Dendritic cell treated with granulocyte-macrophage colony-stimulating factor and Interleukin-4, amounts not matched to agents 40 ng/mL and 50 ng/mL, for 4 days (primary cell): ENCODE measurements at regions not wholly inside any gene's neighbourhood (a gene's known extent, or its start where the extent isn't known, plus 50 kb on each side); places are given as distances from the start of the nearest gene placed in this dataset.
"Not testable (repeated sequence)": the region's sequence is repeated elsewhere in the genome, so short reads cannot be mapped to it uniquely, and the experiment has no call there.

Experiments
- H3K27ac Mint-ChIP-seq: one replicate; pipeline ENCODE4 v1.8.0; 2022; ENCODE audit warnings: mild to moderate bottlenecking, mixed read lengths
- H3K27me3 Mint-ChIP-seq: one replicate; pipeline ENCODE4 v1.8.0; 2022; ENCODE audit warnings: mild to moderate bottlenecking, mixed read lengths
- H3K36me3 Mint-ChIP-seq: one replicate; pipeline ENCODE4 v1.8.0; 2022; ENCODE audit warnings: low read depth, mixed read lengths
- H3K4me1 Mint-ChIP-seq: one replicate; pipeline ENCODE4 v1.8.0; 2022; ENCODE audit warnings: low read depth, mixed read lengths
- H3K4me3 Mint-ChIP-seq: one replicate; pipeline ENCODE4 v1.8.0; 2022; ENCODE audit warnings: mild to moderate bottlenecking, moderate library complexity, mixed read lengths
- H3K9me3 Mint-ChIP-seq: one replicate; pipeline ENCODE4 v1.8.0; 2022; ENCODE audit warnings: mixed read lengths
- intact Hi-C: fragments of 100-400 bp; cut with micrococcal nuclease; formaldehyde crosslinking; loops from one replicate; pipeline ENCODE4 v1.15.0; 2022

DNA sequence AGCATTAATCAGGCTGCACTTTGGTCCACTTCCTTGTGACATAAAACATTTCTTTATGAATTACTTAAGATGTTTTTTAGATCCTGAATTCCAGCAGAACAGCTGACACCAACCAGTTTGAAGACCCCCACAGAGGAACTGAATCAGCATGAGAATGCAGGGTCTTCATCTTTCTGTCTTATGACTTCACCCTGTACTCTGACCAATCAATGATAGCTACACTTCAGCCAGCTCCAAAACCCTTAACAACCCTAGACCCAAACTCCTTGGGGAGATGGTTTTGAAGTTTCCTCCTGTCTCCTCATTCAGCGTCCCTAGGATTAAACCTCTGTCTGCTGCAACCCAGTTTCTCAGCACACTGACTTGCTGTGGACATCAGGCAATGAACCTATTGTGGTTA is 175.0 kb downstream of the CTH start:
- Mint-ChIP-seq H3K4me1 (no peaks in the 10 kb centered on the region), H3K27ac (no peak overlapping the region), H3K9me3 (peaks cover 19% of the 10 kb centered on the region), H3K4me3 (no peak overlapping the region), H3K27me3 (peaks cover 2% of the 10 kb centered on the region), H3K36me3 (no peaks in the 10 kb centered on the region)
- intact Hi-C loops: no loop called here

DNA sequence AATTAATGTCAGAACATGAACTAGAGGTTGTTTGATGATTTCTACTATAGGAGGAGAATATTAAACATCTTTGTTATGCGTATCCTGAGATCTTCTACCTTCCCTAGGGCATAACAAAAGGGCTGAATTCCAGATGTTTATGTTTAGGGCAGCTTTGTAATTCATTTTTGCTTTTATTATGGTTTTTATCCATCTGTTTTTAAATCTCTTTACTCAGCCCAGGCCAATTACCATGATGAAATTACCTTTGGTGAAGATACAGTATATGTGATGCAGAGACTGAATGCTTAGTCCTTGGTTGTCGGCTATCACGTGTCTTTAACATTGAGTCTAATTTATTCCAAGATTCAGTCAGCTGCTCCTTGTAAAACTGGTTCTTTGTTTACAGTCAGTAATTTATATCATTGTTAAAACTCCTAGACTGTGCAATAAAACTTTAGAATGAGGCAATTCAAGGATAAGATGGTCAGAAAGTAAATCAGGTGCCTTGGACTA is 176.9 kb downstream of the CTH start:
- no peaks in the 10 kb centered on the region for H3K36me3 Mint-ChIP-seq
- H3K4me1 Mint-ChIP-seq: no peaks in the 10 kb centered on the region
- H3K27me3 Mint-ChIP-seq: peaks cover 2% of the 10 kb centered on the region
- intact Hi-C loops: no loop called here
- no peak overlapping the region for H3K27ac Mint-ChIP-seq
- H3K4me3 Mint-ChIP-seq: no peak overlapping the region
- peaks cover 19% of the 10 kb centered on the region for H3K9me3 Mint-ChIP-seq

DNA sequence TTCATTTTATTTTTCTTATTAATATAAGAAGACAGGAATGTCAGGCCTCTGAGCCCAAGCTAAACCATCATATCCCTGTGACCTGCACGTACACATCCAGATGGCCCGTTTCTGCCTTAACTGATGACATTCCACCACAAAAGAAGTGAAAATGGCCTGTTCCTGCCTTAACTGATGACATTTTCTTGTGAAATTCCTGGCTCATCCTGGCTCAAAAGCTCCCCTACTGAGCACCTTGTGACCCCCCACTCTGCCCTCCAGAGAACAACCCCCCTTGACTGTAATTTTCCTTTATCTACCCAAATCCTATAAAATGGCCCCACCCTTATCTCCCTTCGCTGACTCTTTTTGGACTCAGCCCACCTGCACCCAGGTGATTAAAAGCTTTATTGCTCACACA is 182.5 kb downstream of the CTH start:
- H3K4me3 Mint-ChIP-seq, H3K36me3 Mint-ChIP-seq, H3K27me3 Mint-ChIP-seq, intact Hi-C loops, H3K27ac Mint-ChIP-seq, H3K4me1 Mint-ChIP-seq: not testable (repeated sequence)
- peaks cover 26% of the 10 kb centered on the region for H3K9me3 Mint-ChIP-seq

DNA sequence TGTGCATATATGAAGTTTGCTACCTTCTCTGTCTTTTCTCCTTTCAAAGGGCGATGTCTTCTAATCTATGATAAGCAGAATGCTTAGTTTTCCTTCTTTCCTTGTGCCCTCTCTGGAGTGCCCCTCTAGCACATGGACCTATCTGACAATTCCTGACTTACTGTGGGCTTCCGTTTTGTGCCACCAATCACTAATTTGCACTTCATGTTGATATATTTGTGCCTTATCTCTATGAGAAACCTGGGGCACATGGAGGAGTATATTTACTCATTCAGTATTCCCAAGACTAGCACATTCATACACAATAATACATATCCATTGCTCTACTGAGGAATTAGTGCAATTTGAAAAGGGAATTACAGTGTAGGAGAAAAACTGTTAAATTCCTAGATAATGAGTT is 197.7 kb downstream of the CTH start:
- H3K36me3 Mint-ChIP-seq: no peaks in the 10 kb centered on the region
- intact Hi-C loops: no loop called here
- no peak overlapping the region for H3K27ac Mint-ChIP-seq
- H3K4me3 Mint-ChIP-seq: no peak overlapping the region
- no peaks in the 10 kb centered on the region for H3K4me1 Mint-ChIP-seq
- H3K9me3 Mint-ChIP-seq: no peaks in the 10 kb centered on the region
- no peaks in the 10 kb centered on the region for H3K27me3 Mint-ChIP-seq

DNA sequence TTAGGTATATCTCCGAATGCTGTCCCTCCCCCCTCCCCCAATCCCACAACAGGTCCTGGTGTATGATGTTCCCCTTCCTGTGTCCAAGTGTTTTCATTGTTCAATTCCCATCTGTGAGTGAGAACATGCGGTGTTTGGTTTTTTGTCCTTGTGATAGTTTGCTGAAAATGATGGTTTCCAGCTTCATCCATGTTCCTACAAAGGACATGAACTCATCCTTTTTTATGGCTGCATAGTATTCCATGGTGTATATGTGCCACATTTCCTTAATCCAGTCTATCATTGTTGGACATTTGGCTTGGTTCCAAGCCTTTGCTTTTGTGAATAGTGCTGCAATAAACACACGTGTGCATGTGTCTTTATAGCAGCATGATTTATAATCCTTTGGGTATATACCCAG is 199.1 kb downstream of the CTH start:
- H3K9me3 Mint-ChIP-seq, H3K27me3 Mint-ChIP-seq, intact Hi-C loops, H3K36me3 Mint-ChIP-seq, H3K27ac Mint-ChIP-seq, H3K4me1 Mint-ChIP-seq, H3K4me3 Mint-ChIP-seq: not testable (repeated sequence)

DNA sequence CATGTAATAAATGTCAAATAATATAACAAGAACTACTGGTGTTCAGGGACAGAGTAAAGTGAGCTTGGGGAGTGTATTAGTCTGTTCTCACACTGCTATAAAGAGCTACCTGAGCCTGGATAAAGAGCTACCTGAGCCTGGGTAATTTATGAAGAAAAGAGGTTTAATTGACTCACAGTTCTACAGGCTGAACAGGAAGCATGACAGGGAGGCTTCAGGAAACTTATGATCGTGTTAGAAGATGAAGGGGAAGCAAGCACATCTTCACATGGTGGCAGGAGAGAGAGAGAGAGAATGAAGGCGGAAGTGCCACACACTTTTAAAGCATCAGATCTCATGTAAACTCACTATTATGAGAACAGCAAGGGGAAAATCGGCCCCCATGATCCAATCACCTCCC is 205.9 kb downstream of the CTH start:
- H3K4me1 Mint-ChIP-seq: no peaks in the 10 kb centered on the region
- no peaks in the 10 kb centered on the region for H3K36me3 Mint-ChIP-seq
- intact Hi-C loops: no loop called here
- H3K27me3 Mint-ChIP-seq: no peaks in the 10 kb centered on the region
- H3K4me3 Mint-ChIP-seq: no peak overlapping the region
- H3K27ac Mint-ChIP-seq: no peak overlapping the region
- peaks cover 30% of the 10 kb centered on the region for H3K9me3 Mint-ChIP-seq

DNA sequence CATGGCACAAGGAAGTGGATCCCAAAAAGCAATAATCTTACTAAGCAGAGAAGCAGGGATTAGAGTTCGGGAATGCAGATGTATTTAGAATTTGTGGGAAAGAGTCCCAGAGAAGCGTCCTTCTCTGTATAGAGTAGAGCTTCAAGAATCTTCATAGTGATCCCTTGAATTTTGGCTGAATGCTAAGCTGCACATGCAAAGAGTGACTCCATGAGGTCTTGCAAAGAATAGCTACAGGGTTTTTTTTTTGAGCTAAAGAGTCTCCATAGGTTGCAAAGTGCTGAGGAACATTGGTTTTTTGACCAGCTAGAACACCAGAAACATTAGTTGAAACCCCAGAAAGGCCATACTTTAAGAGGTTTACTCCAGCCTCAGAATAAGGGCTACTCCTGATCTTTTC is 206.7 kb downstream of the CTH start:
- Mint-ChIP-seq H3K4me3 (no peak overlapping the region), H3K27ac (no peak overlapping the region), H3K36me3 (no peaks in the 10 kb centered on the region), H3K4me1 (no peaks in the 10 kb centered on the region), H3K27me3 (no peaks in the 10 kb centered on the region), H3K9me3 (peaks cover 32% of the 10 kb centered on the region)
- intact Hi-C loops: no loop called here

DNA sequence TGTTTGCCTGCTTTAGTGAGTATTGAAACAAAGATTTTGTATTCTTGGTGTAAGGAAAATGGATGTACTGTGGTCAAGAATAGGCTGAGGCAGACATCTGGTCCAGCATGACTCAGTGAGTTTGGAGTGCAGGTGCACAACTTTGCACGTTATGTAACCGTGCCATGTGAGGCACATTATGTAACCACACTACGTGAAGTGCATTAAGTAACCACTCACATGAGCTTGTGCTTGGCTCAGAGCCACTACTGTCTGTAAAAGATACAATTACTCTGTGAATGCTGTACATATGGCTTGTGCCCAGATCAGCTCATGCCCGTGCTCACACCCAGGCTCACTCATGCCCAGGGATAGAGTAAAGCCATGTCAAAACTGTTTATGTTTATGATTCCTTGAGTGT is 216.8 kb downstream of the CTH start:
- H3K4me3 Mint-ChIP-seq: no peak overlapping the region
- intact Hi-C loops: no loop called here
- H3K4me1 Mint-ChIP-seq: no peaks in the 10 kb centered on the region
- H3K9me3 Mint-ChIP-seq: peaks cover 30% of the 10 kb centered on the region
- H3K27me3 Mint-ChIP-seq: no peaks in the 10 kb centered on the region
- H3K36me3 Mint-ChIP-seq: no peaks in the 10 kb centered on the region
- no peak overlapping the region for H3K27ac Mint-ChIP-seq

DNA sequence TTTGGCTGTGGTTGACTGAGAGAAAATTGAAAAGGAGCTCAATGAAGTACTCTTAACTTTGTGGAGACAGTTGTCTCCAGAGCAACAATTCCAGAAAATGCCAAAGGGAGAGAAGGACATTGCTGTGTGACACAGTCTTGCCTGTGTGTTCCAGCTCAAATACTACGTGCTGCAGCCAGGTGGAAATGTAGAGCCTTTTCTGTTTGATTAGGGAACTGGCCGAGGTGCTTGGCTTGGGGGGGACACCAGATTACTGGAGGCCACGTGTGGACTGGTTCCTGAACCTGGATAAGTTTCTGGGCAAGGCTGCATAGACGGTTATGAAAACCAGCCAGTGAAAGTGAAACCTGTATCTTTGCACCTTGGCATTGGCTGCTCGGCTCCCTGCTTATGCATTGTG is 217.9 kb downstream of the CTH start:
- Mint-ChIP-seq H3K27me3 (no peaks in the 10 kb centered on the region), H3K4me1 (no peaks in the 10 kb centered on the region), H3K27ac (no peak overlapping the region), H3K9me3 (peaks cover 30% of the 10 kb centered on the region), H3K4me3 (no peak overlapping the region), H3K36me3 (no peaks in the 10 kb centered on the region)
- intact Hi-C loops: no loop called here

DNA sequence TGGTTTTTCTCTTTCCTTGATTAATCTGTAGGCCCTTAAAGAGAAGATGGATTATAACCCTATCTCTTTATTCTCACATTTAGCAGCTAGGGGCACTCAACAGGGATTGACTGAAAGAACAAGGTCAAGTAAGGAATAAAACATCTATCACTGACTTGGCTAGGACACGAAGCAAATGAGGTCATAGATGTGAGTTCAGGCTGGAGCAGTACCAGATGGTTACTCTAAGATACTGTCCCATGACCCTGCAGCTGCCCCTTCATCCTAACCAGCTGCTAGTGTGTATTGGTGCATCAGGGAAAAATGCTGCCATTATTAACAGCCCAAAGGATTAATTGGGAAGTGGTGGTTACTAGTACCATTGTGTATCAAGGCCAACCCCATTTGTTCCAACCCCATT is 221.9 kb downstream of the CTH start:
- intact Hi-C loops: no loop called here
- Mint-ChIP-seq H3K27me3 (no peaks in the 10 kb centered on the region), H3K36me3 (no peaks in the 10 kb centered on the region), H3K9me3 (peaks cover 18% of the 10 kb centered on the region), H3K4me3 (no peak overlapping the region), H3K27ac (no peak overlapping the region), H3K4me1 (no peaks in the 10 kb centered on the region)

DNA sequence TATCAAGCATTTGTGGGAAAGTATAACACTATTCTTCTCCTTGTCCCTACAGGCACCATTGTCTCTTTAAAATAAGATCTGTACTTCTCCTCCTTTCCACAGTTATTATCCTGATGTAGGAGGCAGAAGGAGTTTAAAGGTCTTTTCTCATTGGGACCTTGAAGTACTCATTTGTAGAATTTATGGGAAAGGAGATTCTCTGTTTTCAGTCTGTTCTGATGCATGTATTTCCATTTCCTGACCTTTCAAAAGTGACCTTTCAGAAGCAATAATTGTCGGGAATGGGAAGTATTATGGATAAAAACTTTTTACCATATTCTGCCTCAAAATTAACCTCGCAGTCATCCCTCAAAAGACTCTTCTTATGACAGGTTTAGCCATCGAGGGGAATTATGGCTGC is 224.8 kb downstream of the CTH start:
- Mint-ChIP-seq H3K4me1 (no peaks in the 10 kb centered on the region), H3K4me3 (no peak overlapping the region), H3K9me3 (peaks cover 9% of the 10 kb centered on the region), H3K27ac (no peak overlapping the region), H3K27me3 (no peaks in the 10 kb centered on the region), H3K36me3 (no peaks in the 10 kb centered on the region)
- intact Hi-C loops: no loop called here

DNA sequence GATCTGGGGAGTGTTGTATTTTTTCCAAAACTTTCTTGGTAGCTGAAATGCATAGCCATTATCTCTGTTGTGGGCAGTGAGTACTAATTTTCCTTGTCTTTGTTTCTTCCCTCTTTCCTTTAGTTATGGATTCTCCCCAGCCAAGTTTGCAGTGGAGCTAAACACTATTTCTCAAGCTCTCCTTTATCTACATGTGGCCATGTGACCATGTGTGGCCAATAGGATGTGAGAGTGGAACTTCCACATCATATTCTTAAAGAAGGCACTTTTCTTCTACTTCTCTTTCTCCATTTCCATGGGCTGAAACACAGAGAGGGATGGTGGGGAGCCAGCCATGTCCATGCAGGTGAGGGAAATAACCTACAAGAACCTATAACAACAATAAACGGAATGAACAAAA is 230.8 kb downstream of the CTH start:
- no peaks in the 10 kb centered on the region for H3K36me3 Mint-ChIP-seq
- no peak overlapping the region for H3K4me3 Mint-ChIP-seq
- no peak overlapping the region for H3K27ac Mint-ChIP-seq
- intact Hi-C loops: no loop called here
- no peaks in the 10 kb centered on the region for H3K27me3 Mint-ChIP-seq
- H3K9me3 Mint-ChIP-seq: peaks cover 17% of the 10 kb centered on the region
- H3K4me1 Mint-ChIP-seq: no peaks in the 10 kb centered on the region

DNA sequence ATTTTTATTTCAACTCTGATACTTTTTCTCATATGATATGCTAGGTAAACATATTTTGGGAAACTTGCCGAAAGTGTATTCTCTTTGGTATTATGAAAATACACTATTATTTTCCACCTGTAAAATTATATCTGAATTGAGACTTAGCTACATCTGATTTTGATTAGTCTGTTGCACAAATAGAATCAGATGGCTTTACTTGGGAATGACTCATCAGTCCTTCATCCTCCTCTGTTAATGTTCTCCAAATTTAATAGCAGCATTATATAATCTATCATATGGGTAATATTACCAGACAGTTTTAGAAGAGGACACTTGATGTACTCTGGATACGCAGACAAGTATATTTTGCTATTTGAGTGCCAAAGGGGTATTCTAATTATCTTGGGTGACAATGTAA is 245.3 kb downstream of the CTH start:
- intact Hi-C loops: no loop called here
- H3K9me3 Mint-ChIP-seq: no peaks in the 10 kb centered on the region
- H3K27me3 Mint-ChIP-seq: no peaks in the 10 kb centered on the region
- no peak overlapping the region for H3K27ac Mint-ChIP-seq
- H3K36me3 Mint-ChIP-seq: no peaks in the 10 kb centered on the region
- no peak overlapping the region for H3K4me3 Mint-ChIP-seq
- H3K4me1 Mint-ChIP-seq: no peaks in the 10 kb centered on the region

DNA sequence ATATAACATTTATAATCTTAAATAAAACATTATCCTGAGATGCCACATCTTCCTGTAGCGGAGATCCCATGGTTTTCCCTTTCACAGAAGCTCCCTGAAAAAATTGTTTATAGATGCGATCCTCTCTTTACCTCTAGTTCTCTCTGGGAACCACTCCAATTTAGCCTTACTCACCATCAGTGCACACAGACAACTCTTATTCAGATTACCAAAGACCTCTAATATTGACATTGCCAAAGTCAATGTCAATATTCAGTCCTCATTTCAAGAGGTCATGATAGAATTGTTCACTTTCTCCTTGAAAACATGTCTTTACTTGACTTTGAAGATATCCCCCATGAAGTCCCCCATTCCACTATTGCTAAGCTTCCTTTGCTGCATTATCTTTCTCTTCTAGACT is 248.8 kb downstream of the CTH start:
- H3K27ac Mint-ChIP-seq: no peak overlapping the region
- intact Hi-C loops: no loop called here
- H3K4me3 Mint-ChIP-seq: no peak overlapping the region
- no peaks in the 10 kb centered on the region for H3K36me3 Mint-ChIP-seq
- H3K9me3 Mint-ChIP-seq: no peaks in the 10 kb centered on the region
- H3K4me1 Mint-ChIP-seq: no peaks in the 10 kb centered on the region
- H3K27me3 Mint-ChIP-seq: no peaks in the 10 kb centered on the region

DNA sequence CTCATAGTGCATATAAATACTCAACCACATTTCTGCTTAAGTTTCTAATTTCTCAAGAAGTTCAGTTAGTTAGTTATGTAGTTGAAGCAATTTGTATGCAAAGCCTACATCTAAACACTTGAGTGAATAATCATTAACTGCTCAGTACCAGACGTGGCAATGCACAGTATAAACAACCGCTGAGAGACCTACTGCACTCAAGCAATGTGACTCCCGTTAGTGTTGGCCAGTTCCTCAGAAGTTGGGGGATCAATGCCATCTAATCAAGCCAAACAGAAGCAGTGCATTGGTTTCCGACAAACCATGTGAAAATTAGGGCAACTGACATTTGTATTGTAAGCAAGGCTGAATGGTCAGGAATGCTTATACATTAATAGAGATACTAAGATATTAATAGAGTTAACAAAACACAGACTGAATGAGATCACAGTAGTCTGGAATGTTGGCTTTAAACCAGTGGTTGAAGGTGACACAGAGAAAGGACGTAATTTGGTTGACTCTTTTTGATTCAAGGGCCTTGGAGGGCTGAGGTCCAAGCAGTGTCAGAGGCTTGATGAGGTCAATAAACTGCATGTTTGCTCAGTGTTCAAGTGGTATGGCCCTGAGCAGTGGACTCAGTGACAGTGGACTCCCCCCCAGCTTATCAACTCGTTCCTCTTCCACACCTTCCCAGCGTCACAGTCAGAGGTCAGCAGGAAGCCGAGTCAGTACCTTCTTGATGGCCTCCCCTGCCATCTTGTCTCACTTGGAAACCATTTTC is 255.5 kb downstream of the CTH start:
- H3K36me3 Mint-ChIP-seq: no peaks in the 10 kb centered on the region
- H3K4me1 Mint-ChIP-seq: no peaks in the 10 kb centered on the region
- H3K27me3 Mint-ChIP-seq: no peaks in the 10 kb centered on the region
- no peak overlapping the region for H3K27ac Mint-ChIP-seq
- H3K9me3 Mint-ChIP-seq: no peaks in the 10 kb centered on the region
- intact Hi-C loops: no loop called here
- no peak overlapping the region for H3K4me3 Mint-ChIP-seq
